HepG2 (cell line): ENCODE measurements at regions not wholly inside any gene's neighbourhood (a gene's known extent, or its start where the extent isn't known, plus 50 kb on each side); places are given as distances from the start of the nearest gene placed in this dataset.

Experiments
- ATAC-seq: fragments of 200-7000 bp; cut with Tn5 transposase; 3 replicates; pipeline ENCODE4 v1.9.1; 2020; ENCODE audit warnings: mild to moderate bottlenecking, moderate library complexity
- BruUV-seq: library from RNA; stranded (reverse); fragments of 400-500 nt; replicated peaks from 2 replicates; lab custom pipeline; 2021; lab: Mats Ljungman, UMichigan
- CTCF ChIA-PET: fragments of 300-600 bp; formaldehyde crosslinking; extraction: SDS; loops from one replicate; lab custom pipeline; 2021; ENCODE audit warnings: low total read pairs, inconsistent platforms, low intra/inter-chr PET ratio; lab: Yijun Ruan, JAX
- POLR2A ChIA-PET: fragments of 350-600 bp; sonication (Branson Sonifier 250); formaldehyde crosslinking; loops from one replicate; lab custom pipeline; 2020; ENCODE audit warnings: antibody characterized with exemption, inconsistent platforms; lab: Yijun Ruan, JAX
- DNase-seq: peaks from one replicate; pipeline ENCODE4 v3.0.0-alpha.2; 2015; ENCODE audit warnings: low spot score
- FAIRE-seq: peaks from 3 replicates; lab custom pipeline; 2011; peaks lifted over from hg19 to GRCh38; lab: Jason Lieb, UNC
- H2AFZ ChIP-seq: one replicate; pipeline ENCODE4 v1.6.1; 2011; ENCODE audit warnings: low read length, inconsistent platforms
- H3K27ac ChIP-seq: fragments of 300-600 bp; 3 replicates; pipeline ENCODE4 v1.8.0; 2011; ENCODE audit warnings: mixed run types, mild to moderate bottlenecking, mixed read lengths, low read length, inconsistent platforms; ENCODE audit not compliant: insufficient read depth; ENCODE audit errors: extremely low read length
- H3K27me3 ChIP-seq, 2 experiments: fragments of 200-600 bp in 1 of 2; 2 replicates in 1 of 2; 3 replicates in 1 of 2; pipeline versions ENCODE4 v1.6.0 to v1.8.0; 2011; ENCODE audit warnings: low read length in 2 of 2, mild to moderate bottlenecking in 2 of 2, moderate library complexity in 2 of 2, inconsistent platforms in 1 of 2; ENCODE audit not compliant: insufficient read depth in 2 of 2, control insufficient read depth in 1 of 2
- H3K36me3 ChIP-seq, 2 experiments: fragments of 200-600 bp in 1 of 2; replicated peaks in 1 of 2; 2 replicates in 1 of 2; 3 replicates in 1 of 2; pipeline versions ENCODE4 v1.5.1 to v1.8.0; 2011; ENCODE audit warnings: low read length in 2 of 2, inconsistent platforms in 1 of 2; ENCODE audit not compliant: insufficient read depth in 2 of 2, control insufficient read depth in 1 of 2
- H3K4me1 ChIP-seq: 2 replicates; pipeline ENCODE4 v1.5.1; 2012; ENCODE audit warnings: low read length, inconsistent platforms; ENCODE audit not compliant: insufficient read depth
- H3K4me2 ChIP-seq: 2 replicates; pipeline ENCODE4 v1.6.0; 2011; ENCODE audit warnings: low read depth, low read length, inconsistent platforms
- H3K4me3 ChIP-seq, 3 experiments: fragments of 200-600 bp in 1 of 3; sonication (generic), shearing (Covaris generic) in 1 of 3; replicated peaks in 1 of 3; 2 replicates each; pipeline ENCODE4 v1.5.1; 2011 to 2016; ENCODE audit warnings: low read length in 3 of 3, inconsistent platforms in 2 of 3, low read depth in 2 of 3, mild to moderate bottlenecking in 2 of 3, control low read depth in 1 of 3, mixed read lengths in 1 of 3; ENCODE audit not compliant: insufficient read depth in 1 of 3
- H3K79me2 ChIP-seq: one replicate; pipeline ENCODE4 v1.6.1; 2011; ENCODE audit warnings: low read length, inconsistent platforms; ENCODE audit not compliant: insufficient read depth
- H3K9ac ChIP-seq: 2 replicates; pipeline ENCODE4 v1.6.0; 2011; ENCODE audit warnings: mild to moderate bottlenecking, low read depth, low read length, inconsistent platforms; ENCODE audit not compliant: insufficient read depth
- H3K9me3 ChIP-seq: 2 replicates; pipeline ENCODE4 v1.5.1; 2012; ENCODE audit warnings: mild to moderate bottlenecking, low read length
- H4K20me1 ChIP-seq: 2 replicates; pipeline ENCODE4 v1.6.0; 2011; ENCODE audit warnings: inconsistent platforms, mild to moderate bottlenecking, low read length, moderate library complexity; ENCODE audit not compliant: insufficient read depth
- SMAD1 ChIP-seq: sonication (generic); formaldehyde crosslinking; IDR thresholded peaks from 2 replicates; pipeline ENCODE4 v1.4.0; 2020; ENCODE audit warnings: missing genetic modification reagents, low read depth, mild to moderate bottlenecking, borderline replicate concordance
- ZKSCAN1 ChIP-seq: fragments of 150-350 bp; IDR thresholded peaks from 2 replicates; pipeline ENCODE4 v1.6.1; 2014; ENCODE audit warnings: low read length
- ZNF331 ChIP-seq: sonication (generic); formaldehyde crosslinking; IDR thresholded peaks from 2 replicates; pipeline ENCODE4 v1.4.0; 2020; ENCODE audit warnings: missing genetic modification reagents
- ZNF660 ChIP-seq: sonication (generic); formaldehyde crosslinking; IDR thresholded peaks from 2 replicates; pipeline ENCODE4 v1.5.1; 2020; ENCODE audit warnings: mild to moderate bottlenecking, low read depth, missing genetic modification reagents, borderline replicate concordance
- WGBS: methylation state at CpG from one replicate; pipeline ENCODE4 v1.1.6; 2017; ENCODE audit warnings: low lambda C conversion rate; 5-methylcytosine and 5-hydroxymethylcytosine counted together
- in situ Hi-C: cut with HindIII; loops from 2 replicates; pipeline ENCODE4 v1.10.0; 2017; ENCODE audit warnings: low pct_unique_long_range_greater_than_20kb; ENCODE audit not compliant: extremely low pct_ligation_motif_present
- intact Hi-C: fragments of 100-400 bp; cut with micrococcal nuclease; formaldehyde crosslinking; loops from one replicate; pipeline ENCODE4 v1.10.0; 2022; ENCODE audit not compliant: unreplicated experiment

DNA sequence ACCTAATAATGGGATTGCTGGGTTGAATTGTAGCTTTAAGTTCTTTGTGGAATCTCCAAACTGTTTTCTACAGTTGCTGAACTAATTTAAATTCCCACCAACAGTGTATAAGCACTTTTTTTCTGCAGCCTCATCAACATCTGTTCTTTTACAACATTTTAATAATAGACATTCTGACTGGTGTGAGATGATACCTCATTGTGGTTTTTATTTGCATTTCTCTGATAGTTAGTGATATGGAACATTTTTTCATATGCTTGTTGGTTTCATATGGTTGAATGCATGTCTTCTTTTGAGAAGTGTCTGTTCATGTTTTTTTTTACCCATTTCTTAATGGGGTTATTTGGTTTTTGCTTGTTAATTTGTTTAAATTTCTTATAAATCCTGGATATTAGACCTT lies 1718.9 kb downstream of the C4orf33 start:
- BruUV-seq, result no TSS peak
- no peaks in the 10 kb centered on the region for H3K4me1 ChIP-seq
- POLR2A ChIA-PET, result no interaction called here

DNA sequence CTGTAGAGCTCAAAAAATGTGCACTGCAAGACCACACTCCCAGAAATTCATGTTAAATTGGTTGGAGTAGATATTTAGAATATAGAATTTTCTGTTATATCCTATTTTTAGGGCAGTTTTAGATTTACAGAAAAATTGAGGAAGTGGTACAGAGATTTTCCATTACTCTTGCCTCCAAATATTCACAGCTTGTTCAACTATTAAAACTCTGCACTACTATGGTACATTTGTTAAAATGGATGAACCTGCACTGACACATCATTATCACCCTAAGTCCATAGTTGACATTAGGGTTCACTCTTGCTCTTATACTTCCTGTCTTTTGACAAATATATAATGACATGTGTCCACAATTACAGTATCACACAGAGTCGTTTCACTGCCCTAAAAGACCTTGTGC lies 1724.5 kb downstream of the C4orf33 start:
- ChIA-PET CTCF (no interaction called here), POLR2A (no interaction called here)
- FAIRE-seq (no peak), DNase-seq (no peak), ATAC-seq (no peak)
- Histone ChIP-seq H3K4me3 (no peak overlapping the region), H3K27me3 (no peaks in the 10 kb centered on the region), H3K36me3 (no peaks in the 10 kb centered on the region), H2AFZ (no peak overlapping the region), H3K4me1 (no peaks in the 10 kb centered on the region), H3K79me2 (no peaks in the 10 kb centered on the region), H3K9me3 (no peaks in the 10 kb centered on the region), H3K27ac (no peak overlapping the region), H3K4me2 (no peak overlapping the region), H3K9ac (no peak overlapping the region), H4K20me1 (no peaks in the 10 kb centered on the region)
- in situ Hi-C loops (loop anchor here (25.0 kb wide), 1 partner anchor 258 kb away; no protein-coding TSS in a partner anchor), intact Hi-C loops (no loop called here)
- no peak for TF ChIP-seq SMAD1 (CRISPR knock-in tag)
- no peak for TF ChIP-seq ZNF331 (CRISPR knock-in tag)
- no TSS peak for BruUV-seq
- 0% methylated on average over 1 of the region's 1 CpG for WGBS

More for the DNA sequence above, 1718.9 kb downstream of the C4orf33 start:
- in situ Hi-C loops, result loop anchor here (25.0 kb wide), 1 partner anchor 253 kb away; no protein-coding TSS in a partner anchor
- intact Hi-C loops, result no loop called here
- Histone ChIP-seq H3K79me2 (no peaks in the 10 kb centered on the region), H4K20me1 (no peaks in the 10 kb centered on the region), H2AFZ (no peak overlapping the region), H3K4me3 (no peak overlapping the region), H3K27ac (no peak overlapping the region), H3K9ac (no peak overlapping the region), H3K9me3 (no peaks in the 10 kb centered on the region), H3K27me3 (no peaks in the 10 kb centered on the region), H3K4me2 (no peak overlapping the region), H3K36me3 (no peaks in the 10 kb centered on the region)
- DNase-seq, result no peak
- FAIRE-seq, result no peak
- CTCF ChIA-PET, result no interaction called here
- TF ChIP-seq ZNF660 (CRISPR knock-in tag) (no peak), ZKSCAN1 (no peak)
- ATAC-seq, result no peak
